HG03039 (cell line): ENCODE measurements at regions not wholly inside any gene's neighbourhood (a gene's known extent, or its start where the extent isn't known, plus 50 kb on each side); places are given as distances from the start of the nearest gene placed in this dataset.
"Not testable (repeated sequence)": the region's sequence is repeated elsewhere in the genome, so short reads cannot be mapped to it uniquely, and the experiment has no call there.

ENCODE experiments used
- ATAC-seq: cut with Tn5 transposase; IDR thresholded peaks from one replicate; pipeline ENCODE4 v1.9.1; 2021; ENCODE audit warnings: mild to moderate bottlenecking, moderate library complexity; ENCODE audit not compliant: unreplicated experiment

DNA sequence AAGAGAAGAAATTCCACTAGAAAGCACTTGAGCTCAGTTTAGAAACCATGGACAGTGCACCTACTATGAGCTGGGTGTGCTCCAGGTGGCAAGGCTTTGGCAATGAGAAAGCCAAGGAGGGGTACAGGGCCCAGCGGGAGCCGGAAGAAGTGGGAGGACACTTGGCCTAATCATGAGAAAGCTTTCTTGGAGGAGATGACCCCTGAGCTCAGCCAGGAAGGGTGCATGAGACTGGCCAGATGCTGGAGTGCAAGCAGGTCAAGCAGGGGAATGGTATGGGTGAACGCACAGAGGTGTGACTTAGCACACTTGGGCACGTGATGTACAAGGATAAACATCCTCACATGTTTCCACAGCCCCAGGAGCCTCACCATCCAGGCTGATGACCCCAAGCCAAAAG is 97.2 kb upstream of the GLI2 start:
- ATAC-seq, result no peak

DNA sequence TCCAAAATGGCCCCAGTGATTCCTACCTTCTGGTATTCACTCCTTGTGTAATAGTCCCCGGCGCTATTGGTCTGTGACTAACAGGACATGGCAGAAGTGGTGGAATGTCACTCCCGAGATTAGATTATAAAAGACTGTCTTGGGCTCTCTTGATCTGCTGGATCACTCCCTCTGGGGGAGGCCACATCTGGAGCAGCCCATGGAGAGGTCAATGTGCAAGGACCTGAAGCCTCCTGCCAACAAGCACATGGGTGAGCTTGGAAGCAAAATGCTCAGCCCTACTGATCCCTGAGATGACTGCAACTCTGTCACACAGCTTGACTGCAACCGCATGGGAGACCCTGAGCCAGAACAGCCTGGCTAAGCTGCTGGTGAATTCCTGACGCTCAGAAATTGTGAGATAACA is 94.3 kb upstream of the GLI2 start:
- no peak for ATAC-seq

DNA sequence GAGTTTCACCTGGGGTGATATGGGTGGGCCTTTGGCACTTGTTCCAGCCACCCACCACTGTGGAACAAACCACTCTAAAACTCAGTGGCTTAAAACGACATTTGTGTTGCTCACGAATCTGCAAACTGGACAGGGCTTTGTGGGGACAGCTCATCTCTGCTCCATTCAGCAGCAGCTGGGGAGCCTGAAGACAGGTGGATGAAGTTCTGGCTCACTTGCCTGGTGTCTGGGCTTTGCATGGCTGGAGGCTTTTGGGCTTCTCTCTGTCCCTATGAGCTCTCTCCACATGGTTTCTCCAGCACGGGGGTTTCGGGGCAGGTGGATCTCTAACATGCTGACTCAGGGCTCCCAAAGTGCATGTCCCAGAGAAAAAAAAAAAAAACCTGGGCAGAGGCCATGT is 93.0 kb upstream of the GLI2 start:
- no peak for ATAC-seq

DNA sequence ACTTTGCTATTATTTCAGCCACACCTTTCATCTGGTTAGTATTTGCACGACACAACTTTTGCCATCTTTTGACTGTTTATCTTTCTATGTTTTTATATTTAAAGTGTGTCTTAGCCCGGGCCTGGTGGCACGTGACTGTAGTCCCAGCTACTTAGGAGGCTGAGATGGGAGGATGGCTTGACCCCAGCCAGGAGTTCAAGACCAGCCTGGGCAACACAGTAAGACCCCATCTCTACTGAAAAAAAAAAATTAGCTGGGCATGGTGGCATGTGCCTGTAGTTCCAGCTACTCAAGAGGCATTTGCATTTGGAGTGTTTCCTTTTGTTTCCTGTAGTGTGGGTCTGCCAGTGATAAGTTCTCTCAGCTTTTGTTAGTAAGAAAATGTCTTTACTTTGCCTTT is 88.7 kb upstream of the GLI2 start:
- no peak for ATAC-seq

DNA sequence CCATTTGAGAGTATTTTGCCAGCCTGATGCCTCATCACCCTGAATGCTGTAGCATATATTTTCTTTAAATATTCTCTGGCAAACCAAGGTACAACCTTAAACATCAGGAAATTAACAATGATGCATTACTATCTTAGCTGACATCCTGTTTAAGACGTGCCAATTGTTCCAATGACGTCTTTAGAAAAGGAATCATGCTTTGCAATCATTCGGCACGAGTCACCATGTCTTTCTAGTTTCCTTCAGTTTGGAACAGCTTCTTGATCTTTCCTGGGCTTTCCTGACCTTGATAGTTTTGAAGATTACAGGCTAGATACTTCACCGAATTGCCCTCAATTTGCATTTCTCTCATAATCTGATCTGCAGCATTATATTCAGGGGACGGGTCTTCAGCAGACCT is 88.2 kb upstream of the GLI2 start:
- ATAC-seq, result no peak

DNA sequence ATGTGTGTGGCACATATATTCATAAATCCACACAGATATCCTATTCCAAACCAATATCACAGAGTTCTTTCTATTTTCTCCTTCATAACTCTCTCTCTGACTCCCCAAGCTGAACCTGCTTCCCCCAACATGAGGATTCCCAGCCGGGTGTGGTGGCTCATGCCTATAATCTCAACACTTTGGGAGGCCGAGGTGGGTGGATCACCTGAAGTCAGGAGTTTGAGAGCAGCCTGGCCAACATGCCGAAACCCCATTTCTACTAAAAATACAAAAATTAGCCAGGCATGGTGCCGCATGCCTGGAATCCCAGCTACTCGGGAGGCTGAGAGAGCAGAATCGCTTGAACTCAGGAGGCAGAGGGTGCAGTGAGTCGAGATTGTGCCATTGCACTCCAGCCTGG is 86.3 kb upstream of the GLI2 start:
- not testable (repeated sequence) for ATAC-seq

GRCh38 chr2:120650022-120650644 is 85.5 kb upstream of the GLI2 start:
- ATAC-seq, result no peak

DNA sequence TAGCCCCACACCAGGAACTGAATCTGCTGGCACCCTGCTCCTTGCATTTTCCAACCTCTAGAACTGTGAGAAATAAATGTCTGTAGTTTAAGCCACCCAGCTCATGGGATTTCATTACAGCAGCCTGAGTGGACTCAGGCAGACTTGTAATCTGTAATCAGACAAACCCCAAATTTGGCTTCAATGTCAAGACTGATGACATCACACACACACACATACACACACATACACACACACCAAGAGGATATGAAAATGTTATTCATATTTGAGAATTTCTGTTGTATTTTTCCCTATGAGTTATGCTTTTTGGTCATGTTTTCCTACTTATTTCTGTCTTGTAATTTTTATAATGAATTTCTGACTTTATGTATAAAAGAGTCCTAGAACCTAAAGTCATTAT is 83.8 kb upstream of the GLI2 start:
- ATAC-seq, result no peak

- no peak for ATAC-seq
These were observed 82.6 kb upstream of the GLI2 start for GRCh38 chr2:120653046-120653445.

- no peak for ATAC-seq
These were observed 81.8 kb upstream of the GLI2 start for GRCh38 chr2:120653871-120654270.

DNA sequence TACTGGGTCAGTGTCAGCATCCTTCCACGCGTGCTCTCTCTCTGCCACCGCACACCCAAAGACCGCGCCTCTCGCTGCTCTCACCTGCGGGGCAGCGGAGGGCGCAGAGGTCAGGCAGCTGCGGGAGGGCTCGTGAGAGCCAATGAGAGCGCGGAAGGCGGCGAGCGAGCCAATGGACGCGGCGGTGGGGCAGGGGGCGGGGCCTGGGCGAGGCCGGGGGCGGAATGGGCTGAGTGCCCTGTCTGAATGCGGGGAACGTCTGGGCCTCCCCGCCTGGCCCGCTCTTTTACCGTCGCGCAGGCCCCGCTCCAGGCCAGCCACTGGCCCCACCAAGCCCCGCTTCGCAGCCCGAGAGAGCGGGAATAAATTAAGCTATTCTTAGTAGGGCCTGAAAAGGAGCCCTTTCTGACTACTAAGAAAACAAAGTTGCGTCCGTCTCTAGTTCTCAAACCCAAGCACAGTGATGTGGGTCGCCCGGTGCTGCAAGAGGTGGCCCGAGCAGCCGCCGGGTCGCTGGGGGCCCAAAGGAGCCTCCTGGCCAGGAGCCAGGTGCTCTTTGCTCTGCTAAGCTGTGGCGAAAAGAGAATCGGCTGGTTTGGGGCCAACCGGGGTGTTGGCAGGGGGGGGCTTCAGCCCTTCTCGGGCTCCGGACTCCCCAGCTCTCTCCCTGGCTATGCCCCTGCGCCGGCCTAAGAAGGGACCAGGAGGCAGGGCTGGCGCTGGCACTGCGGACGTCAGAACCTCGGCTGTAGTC is 81.1 kb upstream of the GLI2 start:
- no peak for ATAC-seq

DNA sequence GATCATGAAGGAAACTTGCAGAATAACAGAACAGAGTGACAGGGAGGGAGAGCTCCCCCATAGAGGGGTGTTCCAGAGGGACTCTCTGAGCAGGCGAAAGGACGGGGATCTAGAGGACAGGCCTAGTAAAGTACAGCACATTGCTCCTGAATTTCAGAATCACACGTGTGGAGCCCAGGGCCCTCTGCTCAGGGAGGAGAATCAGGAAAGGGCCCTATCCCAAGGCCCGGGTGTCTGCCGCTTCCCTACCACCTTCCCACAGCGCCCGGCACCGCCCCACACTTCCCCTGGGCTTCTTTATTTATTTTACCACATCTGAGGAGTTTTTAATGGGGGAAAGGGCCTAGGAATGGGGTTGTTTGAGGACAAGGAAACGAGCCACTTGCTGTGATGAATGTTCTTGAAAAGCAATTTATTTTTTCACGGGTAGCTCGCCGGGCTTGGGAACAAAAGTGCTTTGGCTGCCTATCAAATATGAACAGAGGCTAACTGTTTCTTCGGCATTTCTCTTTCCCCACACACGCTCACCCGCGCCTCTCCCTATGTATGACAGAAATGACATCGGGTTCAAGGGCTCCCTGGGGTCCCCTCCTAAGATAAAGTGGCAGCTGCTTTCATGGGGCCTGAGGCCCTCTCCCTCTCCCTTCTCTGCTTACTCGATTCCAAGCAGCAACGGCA is 79.3 kb upstream of the GLI2 start:
- no peak for ATAC-seq

- ATAC-seq, result no peak
These were observed 77.5 kb upstream of the GLI2 start for GRCh38 chr2:120658042-120658769.

GRCh38 chr2:120658770-120659158 is 76.9 kb upstream of the GLI2 start:
- ATAC-seq, result no peak

GRCh38 chr2:120659275-120659977 is 76.2 kb upstream of the GLI2 start:
- no peak for ATAC-seq

DNA sequence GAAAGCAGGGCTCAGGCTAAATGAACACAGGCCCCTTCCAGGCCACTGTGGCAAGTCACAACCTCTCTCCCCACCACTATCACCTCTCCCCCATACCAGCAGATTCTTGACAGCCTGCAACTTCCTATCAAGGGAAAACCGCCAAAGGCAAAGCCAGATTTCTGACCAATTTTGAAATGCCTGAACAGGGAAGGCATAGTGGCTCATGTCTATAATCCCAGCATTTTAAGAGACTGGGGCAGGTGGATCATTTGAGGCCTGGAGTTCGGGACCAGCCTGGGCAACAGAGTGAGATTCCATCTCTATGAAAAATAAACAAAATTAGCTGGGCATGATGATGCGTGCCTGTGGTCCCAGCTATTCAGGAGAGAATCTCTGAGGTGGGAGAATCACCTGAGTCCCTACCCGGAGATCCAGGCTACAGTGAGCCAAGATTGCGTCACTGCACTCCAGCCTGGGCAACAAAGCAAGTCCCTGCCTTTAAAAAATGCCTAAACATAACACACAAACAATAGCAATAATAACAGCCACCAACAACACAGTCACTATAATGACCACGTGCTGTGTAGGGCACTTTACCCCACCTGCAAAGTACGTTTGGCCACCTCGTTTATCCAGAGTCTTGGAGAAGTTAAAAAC is 75.5 kb upstream of the GLI2 start:
- no peak for ATAC-seq

GRCh38 chr2:120660771-120661459 is 74.8 kb upstream of the GLI2 start:
- ATAC-seq, result no peak

GRCh38 chr2:120661551-120661950 is 74.1 kb upstream of the GLI2 start:
- ATAC-seq, result no peak

- no peak for ATAC-seq
These were observed 73.6 kb upstream of the GLI2 start for GRCh38 chr2:120662046-120662445.

DNA sequence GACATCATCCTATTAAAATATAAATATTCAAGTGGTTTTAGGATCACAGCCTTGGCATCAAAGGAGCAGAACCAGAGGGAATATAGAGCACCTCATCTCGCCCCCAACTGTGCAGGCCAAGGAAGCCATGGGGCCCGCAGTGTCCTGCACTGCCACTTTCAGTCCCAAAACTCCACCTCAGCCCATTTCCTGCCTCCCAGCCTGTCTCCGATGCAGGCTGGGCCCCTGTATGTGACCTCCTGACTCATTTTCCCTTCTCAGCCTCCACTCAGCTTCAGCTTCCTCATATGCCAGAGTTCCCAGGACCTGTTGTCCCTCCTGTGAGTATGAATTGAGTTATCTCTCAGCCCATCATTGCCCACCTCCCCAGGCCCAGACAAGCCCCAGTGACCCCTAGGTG is 72.9 kb upstream of the GLI2 start:
- no peak for ATAC-seq
